GM21381 (cell line): ENCODE measurements at regions not wholly inside any gene's neighbourhood (a gene's known extent, or its start where the extent isn't known, plus 50 kb on each side); places are given as distances from the start of the nearest gene placed in this dataset.
A peak's percentile ranks its signal among the peaks of the same experiment; 100 is the strongest.

Source experiments
- ATAC-seq: cut with Tn5 transposase; IDR thresholded peaks from one replicate; pipeline ENCODE4 v1.9.1; 2021; ENCODE audit warnings: mild to moderate bottlenecking, moderate library complexity; ENCODE audit not compliant: unreplicated experiment

DNA sequence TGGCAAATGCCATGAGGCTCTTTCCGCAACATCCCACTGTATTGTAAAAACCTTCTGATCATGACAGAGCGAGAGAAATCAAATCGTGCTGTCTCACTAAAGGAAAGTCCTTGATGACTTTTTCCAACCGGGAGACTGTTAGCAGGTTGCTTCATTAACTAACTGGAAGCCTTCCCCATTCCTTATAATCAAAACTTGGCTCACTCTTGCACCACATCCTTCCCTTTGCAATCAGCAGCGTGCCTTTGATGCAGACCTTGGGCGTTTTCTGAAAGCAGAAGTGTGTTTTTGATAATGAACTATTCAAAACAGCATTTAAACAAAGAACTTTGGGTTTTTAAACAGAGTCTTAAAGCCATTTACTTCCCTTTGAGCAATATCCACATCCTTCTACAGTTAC, 96.2 kb upstream of the CNR1 start:
- no peak for ATAC-seq

DNA sequence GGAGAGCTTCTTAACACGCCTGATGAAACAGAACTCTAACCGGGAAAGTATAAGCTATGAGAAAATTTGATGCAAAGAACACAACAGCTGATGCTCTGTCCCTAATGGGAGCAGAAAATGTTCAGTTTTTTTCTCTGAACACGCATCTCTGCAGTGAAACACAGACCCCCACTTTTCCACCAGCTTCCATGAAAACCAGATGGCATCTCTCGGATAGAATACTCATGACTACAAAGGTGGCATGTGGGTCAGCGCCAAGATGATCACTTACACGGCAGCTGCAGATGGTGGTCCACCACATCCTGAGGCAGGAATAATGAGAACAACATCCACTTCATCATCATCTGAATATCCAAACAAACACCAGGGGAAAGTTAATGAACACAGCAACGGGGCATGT, 85.2 kb upstream of the CNR1 start:
- no peak for ATAC-seq

DNA sequence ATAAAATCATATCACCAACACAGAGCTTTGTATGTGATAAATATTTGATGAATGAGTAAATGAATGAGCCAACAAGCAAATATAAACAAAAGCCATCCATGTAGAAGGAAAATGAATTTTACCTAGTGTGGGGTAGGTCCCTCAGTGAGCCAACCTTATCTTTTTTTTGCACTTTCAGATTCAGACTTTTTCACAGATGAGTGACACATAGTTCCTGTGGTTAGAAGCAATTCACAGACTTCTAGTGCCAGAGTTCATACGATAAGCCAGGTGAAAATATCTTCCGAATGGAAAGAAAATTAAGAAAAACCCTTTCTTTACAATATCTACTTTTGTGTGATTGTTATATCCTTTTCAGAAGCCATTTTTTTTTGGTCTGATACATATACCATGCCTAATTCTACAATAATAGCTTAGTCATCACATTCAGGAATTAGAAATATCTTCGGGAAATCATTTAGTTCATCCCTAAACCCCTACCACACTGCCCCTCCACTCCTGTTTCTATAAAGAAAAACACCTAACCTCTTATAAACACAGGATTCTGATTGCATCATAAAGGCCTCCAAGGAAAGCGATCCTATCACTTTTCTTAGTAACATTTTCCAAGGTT, 82.7 kb upstream of the CNR1 start:
- ATAC-seq, result no peak

DNA sequence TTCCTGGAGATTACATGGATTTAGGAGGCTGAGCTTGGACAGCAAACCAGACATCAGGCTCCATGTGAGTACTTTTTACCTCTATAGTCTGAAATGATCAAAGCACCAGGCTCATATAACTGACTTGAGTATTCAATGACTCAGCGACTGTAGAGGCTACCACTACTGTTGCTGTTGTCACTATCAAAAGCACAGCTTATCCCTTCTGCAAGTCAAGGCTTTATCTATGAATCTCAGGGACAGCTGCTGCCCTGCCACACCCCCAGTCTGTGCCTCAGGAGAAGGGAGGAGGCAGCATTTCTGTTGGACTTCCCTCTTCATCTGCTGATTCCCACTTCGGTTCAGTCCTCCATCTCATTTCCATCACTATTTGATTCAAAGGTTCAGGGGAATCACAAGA, 80.5 kb upstream of the CNR1 start:
- ATAC-seq, result no peak

DNA sequence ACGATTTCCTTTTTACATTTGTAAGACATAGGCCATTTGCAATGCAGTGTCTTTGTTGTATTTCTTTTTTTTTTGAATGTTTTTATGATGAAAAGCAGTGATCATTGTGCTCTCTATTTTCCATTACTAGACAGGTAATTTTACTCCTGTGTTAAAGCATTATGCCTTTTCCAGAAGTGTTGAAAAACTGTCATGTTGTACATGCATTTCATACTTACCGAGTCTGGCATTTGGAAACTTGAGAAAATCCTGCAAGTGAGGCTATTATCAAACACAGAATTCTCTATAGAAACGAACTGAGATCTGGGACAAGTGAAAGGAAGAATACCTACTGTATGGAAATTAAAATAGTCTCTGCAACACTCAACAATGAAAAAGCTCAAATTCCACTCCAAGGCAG, 78.6 kb upstream of the CNR1 start:
- no peak for ATAC-seq

DNA sequence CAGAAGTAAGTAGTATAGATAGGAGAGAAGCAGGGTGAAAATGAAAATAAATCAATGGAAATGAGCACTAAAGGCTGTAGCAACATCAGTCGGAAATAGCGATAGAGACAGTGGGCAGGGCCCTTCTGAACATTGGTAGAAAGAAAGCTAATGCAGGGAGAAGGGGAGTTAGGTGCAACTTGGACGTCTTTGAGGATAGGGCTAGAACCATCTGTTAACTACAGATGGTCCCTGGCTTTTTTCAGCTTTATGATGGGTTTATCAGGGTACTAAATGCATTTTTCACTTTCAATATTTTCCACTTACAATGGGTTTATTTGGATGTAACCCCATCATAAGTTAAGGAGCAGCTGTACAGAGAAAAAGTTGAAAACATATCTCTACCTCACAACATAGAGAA, 72.8 kb upstream of the CNR1 start:
- no peak for ATAC-seq

DNA sequence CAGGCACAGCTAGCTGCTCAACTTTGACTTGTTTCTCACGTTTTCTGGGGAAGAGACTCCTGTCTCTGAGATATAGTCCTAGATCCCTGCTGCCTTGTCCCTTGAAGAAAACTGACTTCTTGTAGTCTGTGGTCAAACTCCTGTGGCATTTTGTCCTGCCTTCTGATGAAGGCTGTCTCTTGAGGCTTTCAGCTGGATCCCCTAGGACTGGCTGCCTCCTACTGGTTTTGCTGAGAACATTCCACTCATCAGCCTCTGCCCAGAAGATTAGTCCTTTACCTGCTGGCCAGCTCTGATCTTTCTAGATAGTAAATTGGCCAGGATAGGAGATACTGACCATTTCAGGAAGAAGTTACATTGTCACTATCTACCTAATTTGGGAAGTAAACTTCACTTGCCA, 71.9 kb upstream of the CNR1 start:
- peak; percentile 71 for ATAC-seq

DNA sequence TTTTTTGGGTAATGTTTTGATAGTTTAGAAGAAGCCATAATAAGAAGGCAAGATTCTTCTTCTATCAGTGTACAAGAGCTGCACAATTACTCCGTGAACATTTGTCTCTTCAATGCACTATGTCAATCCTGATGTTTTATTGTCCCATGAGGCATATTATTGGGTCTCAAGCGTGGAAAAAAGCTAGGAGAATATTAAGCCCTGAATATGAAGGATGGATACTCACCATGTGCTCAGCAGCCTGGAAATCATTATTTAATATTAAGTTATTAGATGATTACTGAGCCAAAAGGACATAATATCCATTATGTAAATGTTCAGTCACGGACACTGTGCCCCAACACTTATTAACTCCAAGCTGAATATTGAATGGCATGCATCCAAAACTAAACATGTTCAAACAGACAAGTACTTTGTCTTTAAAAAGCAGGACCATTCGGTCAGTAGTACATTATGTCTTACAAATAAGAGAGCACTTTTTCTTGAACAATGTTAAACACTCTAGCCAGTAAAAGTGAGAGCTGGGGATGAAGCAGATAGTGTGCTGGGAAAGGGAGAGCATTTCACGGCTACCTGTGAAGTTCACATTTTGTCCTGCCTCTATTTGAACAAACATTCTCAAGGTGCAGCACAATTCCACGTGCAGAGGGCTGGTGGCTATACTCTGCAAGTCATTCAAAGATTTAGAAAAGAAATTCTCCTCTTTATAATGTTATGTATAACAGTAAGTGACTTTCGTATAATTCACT, 70.6 kb upstream of the CNR1 start:
- ATAC-seq, result no peak

DNA sequence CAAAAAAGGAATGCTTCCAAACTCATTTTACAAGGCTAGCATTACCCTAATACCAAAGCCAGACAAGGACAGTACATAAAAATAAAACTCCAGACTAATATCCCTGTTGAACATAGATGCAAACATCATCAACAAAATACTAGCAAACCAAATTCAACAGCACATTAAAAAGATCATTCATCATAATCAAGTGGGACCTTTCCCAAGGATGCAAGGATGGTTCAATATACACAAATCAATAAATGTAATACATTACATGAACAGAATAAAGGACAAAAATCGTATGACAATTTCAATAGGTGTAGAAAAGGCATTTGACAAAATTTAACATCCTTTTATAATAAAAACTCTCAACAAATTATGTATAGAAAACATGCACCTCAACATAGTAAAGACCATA, 66.6 kb upstream of the CNR1 start:
- no peak for ATAC-seq

DNA sequence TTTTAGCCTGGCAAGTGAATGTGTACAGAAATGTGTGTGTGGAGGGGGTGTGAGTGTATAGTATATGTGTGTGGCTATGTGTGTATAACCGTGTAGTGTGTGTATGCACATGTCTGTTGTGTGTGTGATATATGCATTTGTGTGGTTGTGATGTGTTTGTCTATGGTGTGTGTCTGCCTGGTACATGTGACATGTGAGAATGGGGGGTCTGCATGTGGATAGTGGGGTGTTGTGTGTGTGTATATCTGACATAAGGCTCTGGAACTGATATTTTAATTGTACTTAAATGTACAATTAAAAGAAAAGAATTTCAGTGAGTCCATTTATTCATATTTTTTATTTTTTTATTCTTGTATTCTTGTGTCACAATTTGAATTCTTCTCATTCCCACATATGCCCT, 57.2 kb upstream of the CNR1 start:
- ATAC-seq, result no peak

DNA sequence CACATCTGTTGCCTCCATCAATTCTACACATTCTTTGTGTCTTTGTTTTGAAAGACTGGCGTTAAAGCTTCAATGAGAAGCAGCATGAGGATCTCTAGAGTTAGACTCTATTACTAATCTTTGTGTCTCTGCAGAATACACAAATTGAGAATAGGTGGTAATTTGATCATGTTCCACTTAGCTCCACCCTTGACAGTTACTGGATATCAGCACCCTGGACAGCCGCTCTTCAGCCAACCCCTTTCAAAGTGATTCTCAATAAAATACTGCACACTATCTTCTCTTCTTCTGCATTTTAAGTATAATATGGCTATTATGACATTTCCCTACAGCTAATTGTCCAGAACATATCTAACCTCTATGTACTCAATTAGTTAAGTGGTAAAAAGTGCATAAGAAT, 54.3 kb upstream of the CNR1 start:
- no peak for ATAC-seq

DNA sequence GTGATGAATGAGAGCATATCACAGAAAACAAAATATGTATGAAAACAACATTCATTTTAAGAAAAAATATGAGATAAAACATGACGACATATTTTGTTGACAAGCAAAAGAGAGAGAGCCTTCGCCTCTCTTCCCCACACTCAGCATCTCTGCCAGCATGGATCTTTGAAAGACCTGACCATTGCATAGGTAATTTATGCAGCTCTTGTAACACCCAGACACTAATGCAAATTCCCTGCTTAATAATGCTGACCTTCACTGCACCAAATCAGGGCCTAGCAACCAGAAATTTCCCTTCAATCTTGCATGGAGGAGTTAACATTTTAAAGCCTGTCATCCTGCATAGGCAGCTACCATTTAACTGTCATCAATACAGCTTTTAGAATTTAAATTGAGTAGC, 50.0 kb upstream of the CNR1 start:
- no peak for ATAC-seq
